ENCODE measurements at regions not wholly inside any gene's neighbourhood (a gene's known extent, or its start where the extent isn't known, plus 50 kb on each side); places are given as distances from the start of the nearest gene placed in this dataset.
A peak's percentile ranks its signal among the peaks of the same experiment; 100 is the strongest.
"Not testable (repeated sequence)": the region's sequence is repeated elsewhere in the genome, so short reads cannot be mapped to it uniquely, and the experiment has no call there.

DNA sequence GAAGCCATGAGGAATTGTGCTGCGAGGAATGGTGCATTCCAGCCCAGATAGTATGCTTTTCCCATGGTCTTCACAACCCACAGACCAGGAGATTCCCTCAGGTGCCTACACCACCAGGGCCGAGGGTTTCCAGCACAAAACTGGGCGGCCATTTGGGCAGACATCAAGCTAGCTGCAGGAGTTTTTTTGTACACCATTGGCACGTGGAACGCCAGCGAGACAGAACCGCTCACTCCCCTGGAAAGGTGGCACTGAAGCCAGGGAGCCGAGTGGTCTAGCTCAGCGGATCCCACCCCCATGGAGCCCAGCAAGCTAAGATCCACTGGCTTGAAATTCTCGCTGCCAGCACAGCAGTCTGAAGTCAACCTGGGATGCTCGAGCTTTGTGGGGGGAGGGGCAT is 228.6 kb upstream of the SLC30A5 start:
- H3K9me3 ChIP-seq (replicated peaks; ENCODE audit: control insufficient read depth, insufficient read depth, low read depth, low read length); H3K27ac ChIP-seq (ENCODE audit: extremely low read depth, low read depth, low read length); H3K79me2 ChIP-seq (ENCODE audit: control insufficient read depth, insufficient read depth, low read length); BruUV-seq (replicated peaks); H3K27me3 ChIP-seq (ENCODE audit: control insufficient read depth in 2 of 2, insufficient read depth in 2 of 2, low read length in 2 of 2); intact Hi-C loops (cut with micrococcal nuclease); H3K4me1 ChIP-seq (replicated peaks in 1 of 2; ENCODE audit: control insufficient read depth in 2 of 2, insufficient read depth in 2 of 2, low read length in 2 of 2); H4K20me1 ChIP-seq (replicated peaks; ENCODE audit: control insufficient read depth, insufficient read depth, low read length); in situ Hi-C loops (cut with MboI); H2AFZ ChIP-seq (ENCODE audit: low read depth, low read length); H3K4me3 ChIP-seq; H3K9me1 ChIP-seq (ENCODE audit: control insufficient read depth, insufficient read depth, low read length); CTCF ChIA-PET (ENCODE audit: low intra/inter-chr PET ratio); FAIRE-seq; H3K36me3 ChIP-seq (ENCODE audit: control insufficient read depth, insufficient read depth, low read length); DNase-seq (ENCODE audit: extremely low read depth in 1 of 4, low spot score in 3 of 4); H3K4me2 ChIP-seq (ENCODE audit: insufficient read depth, low read length); ATAC-seq; H3K9ac ChIP-seq (ENCODE audit: insufficient read depth in 1 of 2, low read depth in 2 of 2, low read length in 2 of 2): not testable (repeated sequence)
- POLR2A ChIA-PET, result interaction anchor here (0.6 to 1.1 kb wide), 2 partner anchors 11 to 153 kb away, joined by 3 read pairs; no protein-coding TSS in a partner anchor
- 1% methylated on average over 10 of the region's 11 CpGs for WGBS (ENCODE audit: insufficient coverage, low coverage, missing lambda C conversion rate)

DNA sequence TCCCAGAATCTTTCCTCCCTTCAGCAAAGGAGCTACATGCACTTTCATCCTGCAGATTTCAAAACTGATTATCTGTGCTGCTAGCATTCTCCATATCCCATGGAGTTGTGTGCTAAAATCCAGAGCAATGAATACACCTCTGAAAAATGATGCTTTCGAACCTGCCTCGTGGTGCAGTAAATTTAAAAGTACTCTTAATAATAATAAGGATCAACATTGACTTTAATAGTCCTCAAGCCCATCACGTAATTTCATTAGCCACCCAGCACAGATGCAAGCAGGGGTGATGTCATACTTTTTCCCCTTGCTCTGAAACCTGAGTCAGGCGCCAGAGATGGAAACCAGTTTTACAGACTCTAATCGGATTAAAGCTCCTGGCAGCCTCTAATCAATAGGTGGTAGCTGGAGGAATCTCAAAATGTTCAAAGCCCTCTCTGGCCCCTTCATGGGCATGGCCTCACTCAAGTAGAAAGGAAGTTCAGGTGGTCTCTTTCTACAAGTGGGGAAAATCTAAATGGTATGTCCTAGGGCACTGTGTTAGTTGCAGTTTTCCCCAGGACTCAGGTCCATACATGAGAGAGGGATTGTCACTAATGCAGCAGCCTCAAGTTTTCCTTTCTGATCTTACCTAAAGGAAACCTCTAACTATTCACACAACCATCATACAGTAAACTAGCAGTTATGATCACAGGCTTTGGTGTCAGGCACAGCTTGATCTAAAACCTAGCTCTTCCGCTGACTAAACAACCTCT is 221.6 kb upstream of the SLC30A5 start:
- Histone ChIP-seq H3K9me3 (replicated peaks; ENCODE audit: control insufficient read depth, insufficient read depth, low read depth, low read length) (no peaks in the 10 kb centered on the region), H3K4me3 (no peak overlapping the region), H3K79me2 (ENCODE audit: control insufficient read depth, insufficient read depth, low read length) (no peaks in the 10 kb centered on the region), H4K20me1 (replicated peaks; ENCODE audit: control insufficient read depth, insufficient read depth, low read length) (no peaks in the 10 kb centered on the region), H3K4me2 (ENCODE audit: insufficient read depth, low read length) (no peak overlapping the region), H3K27ac (ENCODE audit: extremely low read depth, low read depth, low read length) (no peak overlapping the region), H3K9me1 (ENCODE audit: control insufficient read depth, insufficient read depth, low read length) (no peaks in the 10 kb centered on the region), H3K4me1 (replicated peaks in 1 of 2; ENCODE audit: control insufficient read depth in 2 of 2, insufficient read depth in 2 of 2, low read length in 2 of 2) (no peaks in the 10 kb centered on the region), H2AFZ (ENCODE audit: low read depth, low read length) (no peak overlapping the region), H3K9ac (ENCODE audit: insufficient read depth in 1 of 2, low read depth in 2 of 2, low read length in 2 of 2) (no peak overlapping the region), H3K36me3 (ENCODE audit: control insufficient read depth, insufficient read depth, low read length) (no peaks in the 10 kb centered on the region), H3K27me3 (ENCODE audit: control insufficient read depth in 2 of 2, insufficient read depth in 2 of 2, low read length in 2 of 2) (no peaks in the 10 kb centered on the region)
- FAIRE-seq (no peak), DNase-seq (ENCODE audit: extremely low read depth in 1 of 4, low spot score in 3 of 4) (no peak), ATAC-seq (no peak)
- WGBS (ENCODE audit: insufficient coverage, low coverage, missing lambda C conversion rate), result 0% methylated on average over 6 of the region's 6 CpGs
- CTCF ChIA-PET (ENCODE audit: low intra/inter-chr PET ratio), result no interaction called here
- BruUV-seq (replicated peaks), result no TSS peak
- in situ Hi-C loops (cut with MboI) (loop anchor here (5.0 kb wide), 1 partner anchor 50 kb away; no protein-coding TSS in a partner anchor), intact Hi-C loops (cut with micrococcal nuclease) (no loop called here)
- no peak for TF ChIP-seq FOXK2 (conservative IDR thresholded peaks at IDR 0.05 in 1 of 2, IDR thresholded peaks at IDR 0.05 in 1 of 2; ENCODE audit: low read depth in 2 of 2)
- TF ChIP-seq, protein P1, sequence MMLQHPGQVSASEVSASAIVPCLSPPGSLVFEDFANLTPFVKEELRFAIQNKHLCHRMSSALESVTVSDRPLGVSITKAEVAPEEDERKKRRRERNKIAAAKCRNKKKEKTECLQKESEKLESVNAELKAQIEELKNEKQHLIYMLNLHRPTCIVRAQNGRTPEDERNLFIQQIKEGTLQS (IDR thresholded peaks at IDR 0.05), result peak; percentile 38
- TF ChIP-seq, protein P1 (CRISPR knock-in tag; conservative IDR thresholded peaks at IDR 0.05), result no peak
- POLR2A ChIA-PET, result no interaction called here

Data from K562 (cell line).